ENCODE measurements at regions not wholly inside any gene's neighbourhood (a gene's known extent, or its start where the extent isn't known, plus 50 kb on each side); places are given as distances from the start of the nearest gene placed in this dataset.
"Not testable (repeated sequence)": the region's sequence is repeated elsewhere in the genome, so short reads cannot be mapped to it uniquely, and the experiment has no call there.

DNA sequence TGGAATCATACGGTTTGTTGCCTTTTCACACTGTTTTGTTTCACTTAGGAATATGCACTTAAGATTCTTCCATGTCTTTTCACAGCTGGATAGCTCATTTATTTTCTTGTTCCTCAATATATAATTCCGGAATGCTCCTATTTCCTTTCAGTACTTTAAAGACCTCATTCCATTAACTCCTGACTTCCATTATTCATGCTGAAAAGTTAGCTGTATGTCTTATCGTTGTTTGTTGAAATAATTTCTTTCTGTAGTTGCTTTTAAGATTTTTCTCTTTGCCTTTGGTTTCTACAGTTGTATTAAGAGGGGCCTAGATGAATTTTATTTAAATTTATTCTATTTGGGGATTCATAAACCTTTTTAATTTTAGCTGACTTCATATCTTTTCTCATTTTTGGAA is 122.2 kb downstream of the ANXA2 start:
- TF ChIP-seq, protein P1, sequence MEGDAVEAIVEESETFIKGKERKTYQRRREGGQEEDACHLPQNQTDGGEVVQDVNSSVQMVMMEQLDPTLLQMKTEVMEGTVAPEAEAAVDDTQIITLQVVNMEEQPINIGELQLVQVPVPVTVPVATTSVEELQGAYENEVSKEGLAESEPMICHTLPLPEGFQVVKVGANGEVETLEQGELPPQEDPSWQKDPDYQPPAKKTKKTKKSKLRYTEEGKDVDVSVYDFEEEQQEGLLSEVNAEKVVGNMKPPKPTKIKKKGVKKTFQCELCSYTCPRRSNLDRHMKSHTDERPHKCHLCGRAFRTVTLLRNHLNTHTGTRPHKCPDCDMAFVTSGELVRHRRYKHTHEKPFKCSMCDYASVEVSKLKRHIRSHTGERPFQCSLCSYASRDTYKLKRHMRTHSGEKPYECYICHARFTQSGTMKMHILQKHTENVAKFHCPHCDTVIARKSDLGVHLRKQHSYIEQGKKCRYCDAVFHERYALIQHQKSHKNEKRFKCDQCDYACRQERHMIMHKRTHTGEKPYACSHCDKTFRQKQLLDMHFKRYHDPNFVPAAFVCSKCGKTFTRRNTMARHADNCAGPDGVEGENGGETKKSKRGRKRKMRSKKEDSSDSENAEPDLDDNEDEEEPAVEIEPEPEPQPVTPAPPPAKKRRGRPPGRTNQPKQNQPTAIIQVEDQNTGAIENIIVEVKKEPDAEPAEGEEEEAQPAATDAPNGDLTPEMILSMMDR (IDR thresholded peaks at IDR 0.05; ENCODE audit: extremely low read depth, missing control alignments), result no peak
- DNase-seq (ENCODE audit: low spot score), result no peak

DNA sequence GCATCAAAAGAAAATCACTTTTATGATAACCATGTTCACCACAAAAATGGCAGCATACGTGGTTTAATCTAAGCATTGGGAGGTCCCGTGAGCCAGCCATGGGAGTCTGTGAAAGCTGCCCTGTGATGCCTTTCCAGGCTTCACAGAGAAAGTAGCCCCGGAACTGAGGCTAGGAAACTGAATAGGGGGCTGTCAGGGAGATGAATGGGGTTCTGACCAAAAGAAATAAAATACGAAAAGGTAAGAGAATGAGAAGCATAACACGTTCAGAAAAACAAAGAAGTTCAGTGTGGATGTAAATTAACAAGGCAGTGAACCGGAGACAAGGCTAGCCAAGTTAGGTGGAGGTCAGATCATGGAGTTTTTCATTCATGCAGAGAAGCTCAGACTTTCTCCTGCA is 118.9 kb downstream of the ANXA2 start:
- DNase-seq (ENCODE audit: low spot score), result no peak
- TF ChIP-seq, protein P1 (IDR thresholded peaks at IDR 0.05; ENCODE audit: extremely low read depth, missing control alignments), result no peak

DNA sequence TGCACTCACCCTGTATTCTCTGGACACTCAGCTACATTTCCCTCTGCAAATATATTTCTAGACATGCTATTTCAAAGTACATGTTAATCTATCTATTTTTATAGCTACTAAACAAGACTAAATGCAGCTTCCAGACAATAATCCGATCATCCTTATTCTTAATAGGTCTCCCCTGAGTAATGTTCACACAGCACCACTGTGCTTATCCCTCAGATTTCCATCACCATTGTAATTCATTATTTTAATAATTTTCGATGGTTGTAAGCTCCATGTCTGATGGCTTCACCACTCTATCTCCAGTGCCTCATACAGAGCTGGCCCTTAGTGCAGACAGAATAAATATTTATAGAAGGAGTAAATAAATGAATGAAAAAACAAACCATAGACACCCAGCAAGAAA is 117.5 kb downstream of the ANXA2 start:
- DNase-seq (ENCODE audit: low spot score), result no peak
- TF ChIP-seq, protein P1 (IDR thresholded peaks at IDR 0.05; ENCODE audit: extremely low read depth, missing control alignments), result no peak

DNA sequence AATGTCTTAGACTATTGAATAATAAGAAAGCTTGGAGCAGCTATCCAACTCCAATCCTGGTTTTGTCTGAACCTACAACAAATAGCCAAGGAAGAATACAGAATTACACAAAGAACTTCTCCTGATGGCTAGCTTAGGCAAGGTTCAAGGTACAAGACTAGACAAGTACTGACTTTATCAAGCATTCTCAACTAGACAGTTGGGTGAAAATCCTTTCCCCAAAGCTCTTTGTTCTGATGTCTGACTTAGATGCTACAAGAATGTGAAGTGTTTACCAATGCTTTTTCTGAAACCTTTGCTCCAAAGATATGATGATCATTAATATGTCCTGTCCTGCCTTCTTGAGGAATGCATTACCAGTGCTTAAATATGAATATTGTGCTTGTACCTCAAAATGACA is 113.8 kb downstream of the ANXA2 start:
- no peak for DNase-seq (ENCODE audit: low spot score)
- TF ChIP-seq, protein P1 (IDR thresholded peaks at IDR 0.05; ENCODE audit: extremely low read depth, missing control alignments), result no peak

DNA sequence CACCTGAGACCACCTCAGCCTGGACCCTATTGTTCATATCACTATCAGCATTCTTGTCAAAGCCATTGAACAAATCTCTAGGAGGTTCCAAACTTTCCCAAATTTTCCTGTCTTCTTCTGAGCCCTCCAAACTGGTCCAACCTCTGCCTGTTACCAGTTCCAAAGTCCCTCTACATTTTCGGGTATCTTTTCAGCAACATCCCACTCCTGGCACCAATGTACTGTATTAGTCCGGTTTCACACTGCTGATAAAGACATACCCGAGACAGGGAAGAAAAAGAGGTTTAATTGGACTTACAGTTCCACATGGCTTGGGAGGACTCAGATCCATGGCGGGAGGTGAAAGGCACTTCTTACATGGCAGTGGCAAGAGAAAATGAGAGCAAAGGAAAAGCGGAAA is 101.9 kb downstream of the ANXA2 start:
- DNase-seq (ENCODE audit: low spot score), result not testable (repeated sequence)

DNA sequence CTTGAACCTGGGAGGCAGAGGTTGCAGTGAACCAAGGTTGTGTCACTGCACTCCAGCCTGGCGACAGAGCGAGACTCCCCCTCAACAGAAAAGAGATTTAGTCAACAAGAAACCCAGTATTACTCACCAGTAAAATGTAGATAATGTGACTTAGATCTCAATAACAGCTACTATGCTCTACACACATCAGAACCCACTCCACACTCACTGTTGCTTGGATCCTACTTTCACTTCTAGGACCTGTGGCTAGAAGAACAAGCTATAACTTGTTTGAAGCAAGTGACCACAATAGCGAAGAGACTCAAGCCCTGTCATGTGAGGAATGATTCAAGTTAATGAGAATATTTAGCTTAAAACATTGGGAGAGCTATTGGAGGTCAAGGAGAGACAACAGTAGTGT is 100.7 kb downstream of the ANXA2 start:
- DNase-seq (ENCODE audit: low spot score), result no peak
- TF ChIP-seq, protein P1 (IDR thresholded peaks at IDR 0.05; ENCODE audit: extremely low read depth, missing control alignments), result no peak

Measured in GM20000 (cell line).